CD4-positive, alpha-beta T cell treated with Interleukin-15 for 1 hour (primary cell): ENCODE measurements at regions not wholly inside any gene's neighbourhood (a gene's known extent, or its start where the extent isn't known, plus 50 kb on each side); places are given as distances from the start of the nearest gene placed in this dataset.

ENCODE experiments used
- DNase-seq: peaks from one replicate; pipeline ENCODE4 v3.0.0-alpha.2; 2020

- peak; percentile 27 for DNase-seq
Measured at GRCh38 chr15:93861956-93862741, 369.2 kb upstream of the MCTP2 start.

- DNase-seq = no peak
Measured at GRCh38 chr15:93861413-93861812, 369.9 kb upstream of the MCTP2 start.

GRCh38 chr15:93860701-93861100, 370.7 kb upstream of the MCTP2 start:
- DNase-seq = no peak

GRCh38 chr15:93859176-93859575, 372.2 kb upstream of the MCTP2 start:
- DNase-seq = no peak

- DNase-seq = no peak
Measured at GRCh38 chr15:93855181-93855826, 376.1 kb upstream of the MCTP2 start.

- DNase-seq = no peak
Measured at GRCh38 chr15:93854088-93854487, 377.3 kb upstream of the MCTP2 start.

GRCh38 chr15:93852761-93853160, 378.6 kb upstream of the MCTP2 start:
- no peak for DNase-seq

- DNase-seq = no peak
Measured at GRCh38 chr15:93848490-93848889, 382.9 kb upstream of the MCTP2 start.

GRCh38 chr15:93848076-93848475, 383.3 kb upstream of the MCTP2 start:
- no peak for DNase-seq

- no peak for DNase-seq
Measured at GRCh38 chr15:93846148-93846547, 385.2 kb upstream of the MCTP2 start.

GRCh38 chr15:93837450-93837849, 393.9 kb upstream of the MCTP2 start:
- DNase-seq = no peak

- DNase-seq = no peak
Measured at GRCh38 chr15:93835344-93835743, 396.0 kb upstream of the MCTP2 start.

GRCh38 chr15:93831641-93832040, 399.7 kb upstream of the MCTP2 start:
- no peak for DNase-seq

- no peak for DNase-seq
Measured at GRCh38 chr15:93830221-93831080, 400.9 kb upstream of the MCTP2 start.

- DNase-seq = no peak
Measured at GRCh38 chr15:93829115-93829870, 402.1 kb upstream of the MCTP2 start.

- DNase-seq = no peak
Measured at GRCh38 chr15:93826790-93827189, 404.6 kb upstream of the MCTP2 start.

GRCh38 chr15:93826293-93826692, 405.1 kb upstream of the MCTP2 start:
- DNase-seq = no peak

- DNase-seq = no peak
Measured at GRCh38 chr15:93825682-93826081, 405.7 kb upstream of the MCTP2 start.

- no peak for DNase-seq
Measured at GRCh38 chr15:93823971-93824913, 407.1 kb upstream of the MCTP2 start.

- DNase-seq = no peak
Measured at GRCh38 chr15:93820566-93820965, 410.8 kb upstream of the MCTP2 start.

- DNase-seq = no peak
Measured at GRCh38 chr15:93819826-93820225, 411.5 kb upstream of the MCTP2 start.

GRCh38 chr15:93816815-93817214, 414.5 kb upstream of the MCTP2 start:
- DNase-seq = no peak
